SK-N-SH (cell line): ENCODE measurements at regions not wholly inside any gene's neighbourhood (a gene's known extent, or its start where the extent isn't known, plus 50 kb on each side); places are given as distances from the start of the nearest gene placed in this dataset.

Experiments used
- EP300 ChIP-seq, 2 experiments: IDR thresholded peaks; 2 replicates each; pipeline versions ENCODE4 v1.4.0 to v1.6.1; 2012; ENCODE audit warnings: borderline replicate concordance in 1 of 2, low read depth in 1 of 2, low read length in 1 of 2
- FOXM1 ChIP-seq: IDR thresholded peaks from 2 replicates; pipeline ENCODE4 v1.4.0; 2012; ENCODE audit warnings: low read depth, mild to moderate bottlenecking
- NFIC ChIP-seq: IDR thresholded peaks from 2 replicates; pipeline ENCODE4 v1.4.0; 2012; ENCODE audit warnings: borderline replicate concordance
- NRF1 ChIP-seq: IDR thresholded peaks from 2 replicates; pipeline ENCODE4 v1.6.1; 2012; ENCODE audit warnings: low read depth, mild to moderate bottlenecking, low read length
- RAD21 ChIP-seq: IDR thresholded peaks from 2 replicates; pipeline ENCODE4 v1.6.1; 2012; ENCODE audit warnings: mild to moderate bottlenecking, low read length
- RFX5 ChIP-seq: IDR thresholded peaks from 2 replicates; pipeline ENCODE4 v1.6.1; 2012; ENCODE audit warnings: mild to moderate bottlenecking, improper control_type of control experiment, low read length
- TAF1 ChIP-seq: IDR thresholded peaks from 2 replicates; pipeline ENCODE4 v1.6.1; 2012; ENCODE audit warnings: low read depth, mild to moderate bottlenecking, low read length, moderate library complexity, borderline replicate concordance
- TCF12 ChIP-seq: IDR thresholded peaks from 2 replicates; pipeline ENCODE4 v1.4.0; 2012
- TF ChIP-seq, protein P1 (sequence below): fragments of 200-600 bp; sonication (generic); IDR thresholded peaks from 2 replicates; pipeline ENCODE4 v1.6.1; 2017; ENCODE audit warnings: antibody characterized with exemption, mild to moderate bottlenecking, moderate library complexity
- TF ChIP-seq, protein P2 (sequence below): fragments of 150-350 bp; IDR thresholded peaks from 2 replicates; pipeline ENCODE4 v1.6.1; 2017; ENCODE audit warnings: antibody characterized with exemption, low read length, low read depth, borderline replicate concordance
- TF ChIP-seq, protein P3 (sequence below): IDR thresholded peaks from 2 replicates; pipeline ENCODE4 v1.6.1; 2012; ENCODE audit warnings: mild to moderate bottlenecking, low read depth, low read length, moderate library complexity

DNA sequence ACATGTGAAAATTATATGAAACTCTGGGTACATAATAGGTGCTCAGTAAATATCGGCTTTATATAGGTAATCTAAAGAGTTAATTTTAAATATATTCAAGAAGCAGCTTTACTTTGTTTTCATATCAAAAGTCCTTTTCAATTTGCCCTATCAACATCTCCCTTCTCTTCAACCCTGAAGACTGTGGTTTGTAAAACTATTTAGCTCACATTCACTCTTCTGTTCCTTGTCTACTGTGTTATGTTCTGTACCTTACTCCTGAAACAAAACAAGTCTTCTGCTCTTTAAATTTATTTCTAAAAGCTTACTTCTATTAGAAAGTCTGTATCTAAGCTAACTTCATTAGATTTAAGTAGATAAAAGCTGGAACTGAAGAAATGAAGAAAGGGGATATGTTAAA is 301.7 kb upstream of the PMFBP1 start:
- TF ChIP-seq, protein P1, sequence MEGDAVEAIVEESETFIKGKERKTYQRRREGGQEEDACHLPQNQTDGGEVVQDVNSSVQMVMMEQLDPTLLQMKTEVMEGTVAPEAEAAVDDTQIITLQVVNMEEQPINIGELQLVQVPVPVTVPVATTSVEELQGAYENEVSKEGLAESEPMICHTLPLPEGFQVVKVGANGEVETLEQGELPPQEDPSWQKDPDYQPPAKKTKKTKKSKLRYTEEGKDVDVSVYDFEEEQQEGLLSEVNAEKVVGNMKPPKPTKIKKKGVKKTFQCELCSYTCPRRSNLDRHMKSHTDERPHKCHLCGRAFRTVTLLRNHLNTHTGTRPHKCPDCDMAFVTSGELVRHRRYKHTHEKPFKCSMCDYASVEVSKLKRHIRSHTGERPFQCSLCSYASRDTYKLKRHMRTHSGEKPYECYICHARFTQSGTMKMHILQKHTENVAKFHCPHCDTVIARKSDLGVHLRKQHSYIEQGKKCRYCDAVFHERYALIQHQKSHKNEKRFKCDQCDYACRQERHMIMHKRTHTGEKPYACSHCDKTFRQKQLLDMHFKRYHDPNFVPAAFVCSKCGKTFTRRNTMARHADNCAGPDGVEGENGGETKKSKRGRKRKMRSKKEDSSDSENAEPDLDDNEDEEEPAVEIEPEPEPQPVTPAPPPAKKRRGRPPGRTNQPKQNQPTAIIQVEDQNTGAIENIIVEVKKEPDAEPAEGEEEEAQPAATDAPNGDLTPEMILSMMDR = no peak
- TF ChIP-seq TCF12 (no peak), NRF1 (no peak), EP300 (IDR thresholded peaks at IDR 0.05; ENCODE audit: borderline replicate concordance in 1 of 2, low read depth in 1 of 2, low read length in 1 of 2) (no peak), TAF1 (no peak), FOXM1 (no peak), RAD21 (no peak), NFIC (no peak), RFX5 (no peak)
- TF ChIP-seq, protein P2, sequence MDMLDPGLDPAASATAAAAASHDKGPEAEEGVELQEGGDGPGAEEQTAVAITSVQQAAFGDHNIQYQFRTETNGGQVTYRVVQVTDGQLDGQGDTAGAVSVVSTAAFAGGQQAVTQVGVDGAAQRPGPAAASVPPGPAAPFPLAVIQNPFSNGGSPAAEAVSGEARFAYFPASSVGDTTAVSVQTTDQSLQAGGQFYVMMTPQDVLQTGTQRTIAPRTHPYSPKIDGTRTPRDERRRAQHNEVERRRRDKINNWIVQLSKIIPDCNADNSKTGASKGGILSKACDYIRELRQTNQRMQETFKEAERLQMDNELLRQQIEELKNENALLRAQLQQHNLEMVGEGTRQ = no peak
- TF ChIP-seq, protein P3, sequence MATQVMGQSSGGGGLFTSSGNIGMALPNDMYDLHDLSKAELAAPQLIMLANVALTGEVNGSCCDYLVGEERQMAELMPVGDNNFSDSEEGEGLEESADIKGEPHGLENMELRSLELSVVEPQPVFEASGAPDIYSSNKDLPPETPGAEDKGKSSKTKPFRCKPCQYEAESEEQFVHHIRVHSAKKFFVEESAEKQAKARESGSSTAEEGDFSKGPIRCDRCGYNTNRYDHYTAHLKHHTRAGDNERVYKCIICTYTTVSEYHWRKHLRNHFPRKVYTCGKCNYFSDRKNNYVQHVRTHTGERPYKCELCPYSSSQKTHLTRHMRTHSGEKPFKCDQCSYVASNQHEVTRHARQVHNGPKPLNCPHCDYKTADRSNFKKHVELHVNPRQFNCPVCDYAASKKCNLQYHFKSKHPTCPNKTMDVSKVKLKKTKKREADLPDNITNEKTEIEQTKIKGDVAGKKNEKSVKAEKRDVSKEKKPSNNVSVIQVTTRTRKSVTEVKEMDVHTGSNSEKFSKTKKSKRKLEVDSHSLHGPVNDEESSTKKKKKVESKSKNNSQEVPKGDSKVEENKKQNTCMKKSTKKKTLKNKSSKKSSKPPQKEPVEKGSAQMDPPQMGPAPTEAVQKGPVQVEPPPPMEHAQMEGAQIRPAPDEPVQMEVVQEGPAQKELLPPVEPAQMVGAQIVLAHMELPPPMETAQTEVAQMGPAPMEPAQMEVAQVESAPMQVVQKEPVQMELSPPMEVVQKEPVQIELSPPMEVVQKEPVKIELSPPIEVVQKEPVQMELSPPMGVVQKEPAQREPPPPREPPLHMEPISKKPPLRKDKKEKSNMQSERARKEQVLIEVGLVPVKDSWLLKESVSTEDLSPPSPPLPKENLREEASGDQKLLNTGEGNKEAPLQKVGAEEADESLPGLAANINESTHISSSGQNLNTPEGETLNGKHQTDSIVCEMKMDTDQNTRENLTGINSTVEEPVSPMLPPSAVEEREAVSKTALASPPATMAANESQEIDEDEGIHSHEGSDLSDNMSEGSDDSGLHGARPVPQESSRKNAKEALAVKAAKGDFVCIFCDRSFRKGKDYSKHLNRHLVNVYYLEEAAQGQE = no peak
